WI38 (cell line): ENCODE measurements at regions not wholly inside any gene's neighbourhood (a gene's known extent, or its start where the extent isn't known, plus 50 kb on each side); places are given as distances from the start of the nearest gene placed in this dataset.

Experiments
- H3K4me3 ChIP-seq: 2 replicates; pipeline ENCODE4 v1.5.1; 2011; ENCODE audit warnings: low read depth, mild to moderate bottlenecking, control low read depth, low read length
- TF ChIP-seq, protein P1 (sequence below): IDR thresholded peaks from 2 replicates; pipeline ENCODE4 v1.5.1; 2012; ENCODE audit warnings: low read depth, mild to moderate bottlenecking, control low read depth, low read length

GRCh38 chr11:29029452-29029851, 921.3 kb downstream of the METTL15 start:
- H3K4me3 ChIP-seq, result no peak overlapping the region
- TF ChIP-seq, protein P1, sequence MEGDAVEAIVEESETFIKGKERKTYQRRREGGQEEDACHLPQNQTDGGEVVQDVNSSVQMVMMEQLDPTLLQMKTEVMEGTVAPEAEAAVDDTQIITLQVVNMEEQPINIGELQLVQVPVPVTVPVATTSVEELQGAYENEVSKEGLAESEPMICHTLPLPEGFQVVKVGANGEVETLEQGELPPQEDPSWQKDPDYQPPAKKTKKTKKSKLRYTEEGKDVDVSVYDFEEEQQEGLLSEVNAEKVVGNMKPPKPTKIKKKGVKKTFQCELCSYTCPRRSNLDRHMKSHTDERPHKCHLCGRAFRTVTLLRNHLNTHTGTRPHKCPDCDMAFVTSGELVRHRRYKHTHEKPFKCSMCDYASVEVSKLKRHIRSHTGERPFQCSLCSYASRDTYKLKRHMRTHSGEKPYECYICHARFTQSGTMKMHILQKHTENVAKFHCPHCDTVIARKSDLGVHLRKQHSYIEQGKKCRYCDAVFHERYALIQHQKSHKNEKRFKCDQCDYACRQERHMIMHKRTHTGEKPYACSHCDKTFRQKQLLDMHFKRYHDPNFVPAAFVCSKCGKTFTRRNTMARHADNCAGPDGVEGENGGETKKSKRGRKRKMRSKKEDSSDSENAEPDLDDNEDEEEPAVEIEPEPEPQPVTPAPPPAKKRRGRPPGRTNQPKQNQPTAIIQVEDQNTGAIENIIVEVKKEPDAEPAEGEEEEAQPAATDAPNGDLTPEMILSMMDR, result no peak

GRCh38 chr11:29027436-29027835, 919.2 kb downstream of the METTL15 start:
- H3K4me3 ChIP-seq, result no peak overlapping the region
- TF ChIP-seq, protein P1, result no peak

DNA sequence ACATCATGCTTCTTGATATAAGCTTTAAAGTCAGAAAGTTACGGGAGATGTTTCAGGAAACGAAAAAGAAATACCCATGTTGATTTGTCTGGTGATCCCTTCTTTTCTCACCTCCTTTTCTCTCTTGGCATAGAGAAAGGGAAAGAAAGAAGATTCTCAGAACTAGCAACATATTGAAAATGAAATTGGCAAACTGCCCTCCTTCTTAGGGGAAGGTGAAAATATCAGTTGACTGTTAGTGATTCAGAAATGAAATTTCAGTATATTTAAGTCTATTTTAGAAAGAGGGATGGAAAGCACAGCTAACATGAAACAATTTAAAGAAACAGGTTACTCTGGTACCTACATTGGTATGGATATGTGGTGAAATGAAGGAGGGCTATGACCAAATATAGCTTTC, 918.1 kb downstream of the METTL15 start:
- TF ChIP-seq, protein P1, result no peak
- no peak overlapping the region for H3K4me3 ChIP-seq

DNA sequence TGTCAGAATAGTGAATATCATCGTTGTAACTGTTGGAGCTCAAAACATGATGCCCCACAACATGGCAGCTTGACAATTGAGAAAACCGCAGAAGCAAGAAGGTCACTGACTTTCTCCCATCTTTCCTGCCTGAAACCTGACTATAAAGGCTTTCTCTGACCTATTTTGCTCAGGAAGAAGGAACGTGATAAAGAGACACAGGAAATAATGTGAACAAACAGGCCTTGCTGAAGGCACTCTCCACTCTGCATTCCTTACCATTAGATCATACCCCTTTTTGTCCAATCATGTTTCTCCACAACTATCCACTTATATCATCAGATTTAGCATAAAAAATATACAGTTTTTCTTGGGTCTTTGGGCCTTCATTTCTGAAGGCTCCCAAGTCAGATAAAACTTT, 916.8 kb downstream of the METTL15 start:
- H3K4me3 ChIP-seq, result no peak overlapping the region
- TF ChIP-seq, protein P1, result no peak

DNA sequence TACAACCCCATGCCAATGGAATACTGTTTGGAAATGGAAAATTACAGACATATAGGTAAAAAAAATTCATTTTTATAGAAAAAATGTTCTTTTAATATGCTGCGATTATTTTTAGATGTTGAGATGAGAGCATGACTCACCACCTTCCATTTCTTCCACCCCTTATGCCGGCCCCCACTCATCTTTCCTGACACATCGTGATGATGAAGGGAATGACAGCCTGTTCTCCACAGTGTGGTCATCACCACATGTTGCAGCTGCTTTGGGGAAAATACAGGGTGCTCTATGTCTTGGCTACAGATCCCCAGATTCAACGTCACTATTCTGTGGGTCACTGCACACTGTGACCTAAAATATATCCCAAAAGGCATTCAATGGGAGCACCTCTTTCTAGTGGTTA, 916.2 kb downstream of the METTL15 start:
- TF ChIP-seq, protein P1, result no peak
- no peak overlapping the region for H3K4me3 ChIP-seq

GRCh38 chr11:29023761-29024160, 915.6 kb downstream of the METTL15 start:
- TF ChIP-seq, protein P1, result no peak
- no peak overlapping the region for H3K4me3 ChIP-seq

GRCh38 chr11:29022676-29023075, 914.5 kb downstream of the METTL15 start:
- TF ChIP-seq, protein P1, result no peak
- H3K4me3 ChIP-seq, result no peak overlapping the region
